GM11168 (cell line): ENCODE measurements at regions not wholly inside any gene's neighbourhood (a gene's known extent, or its start where the extent isn't known, plus 50 kb on each side); places are given as distances from the start of the nearest gene placed in this dataset.
"Not testable (repeated sequence)": the region's sequence is repeated elsewhere in the genome, so short reads cannot be mapped to it uniquely, and the experiment has no call there.

Experiments used
- in situ Hi-C: fragments of 300-500 bp; cut with MboI; formaldehyde crosslinking; loops from one replicate; pipeline ENCODE4 v1.12.0; 2022; ENCODE audit warnings: low sequenced_read_pairs; ENCODE audit not compliant: unreplicated experiment

- in situ Hi-C loops: no loop called here
Measured at GRCh38 chr5:159488516-159488915, 158.2 kb upstream of the IL12B start.

DNA sequence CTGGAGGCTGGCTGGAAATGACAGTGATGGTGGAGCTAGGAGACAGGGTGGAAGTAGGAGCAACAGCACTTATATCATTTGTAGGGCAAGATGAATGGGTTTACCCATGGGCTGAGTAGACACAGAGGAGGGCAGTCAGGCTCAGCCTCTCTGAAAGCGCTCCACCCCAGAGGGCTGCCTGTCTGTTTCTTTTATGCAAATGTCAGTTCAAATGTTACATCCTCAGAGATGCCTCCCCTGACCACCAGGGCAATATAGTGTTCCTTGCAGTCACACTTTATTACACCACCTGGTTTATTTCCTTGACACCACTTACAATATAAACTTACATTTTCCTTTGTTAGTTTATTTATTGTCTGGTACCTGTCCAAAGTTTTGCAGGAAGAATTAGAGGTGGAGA is 159.5 kb upstream of the IL12B start:
- in situ Hi-C loops: no loop called here

DNA sequence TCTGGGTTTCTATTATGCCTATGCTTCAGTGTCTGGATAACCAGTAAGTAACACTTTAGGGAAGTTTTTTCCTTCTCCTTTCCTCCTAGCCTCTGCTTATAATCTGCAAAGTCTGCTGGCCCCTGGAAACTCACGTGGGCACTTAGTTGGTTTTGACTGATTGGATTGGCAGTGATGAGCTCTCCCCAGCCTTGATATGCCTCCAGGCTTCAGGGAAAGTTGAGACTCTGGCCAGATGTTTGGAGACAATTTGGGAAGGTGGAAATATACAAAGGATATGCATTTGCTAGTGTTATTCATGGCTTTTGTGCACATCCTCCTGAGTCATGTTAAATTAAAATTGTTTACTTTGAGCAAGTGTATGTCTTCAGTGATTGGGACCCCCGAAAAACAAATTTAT is 160.2 kb upstream of the IL12B start:
- in situ Hi-C loops: no loop called here

DNA sequence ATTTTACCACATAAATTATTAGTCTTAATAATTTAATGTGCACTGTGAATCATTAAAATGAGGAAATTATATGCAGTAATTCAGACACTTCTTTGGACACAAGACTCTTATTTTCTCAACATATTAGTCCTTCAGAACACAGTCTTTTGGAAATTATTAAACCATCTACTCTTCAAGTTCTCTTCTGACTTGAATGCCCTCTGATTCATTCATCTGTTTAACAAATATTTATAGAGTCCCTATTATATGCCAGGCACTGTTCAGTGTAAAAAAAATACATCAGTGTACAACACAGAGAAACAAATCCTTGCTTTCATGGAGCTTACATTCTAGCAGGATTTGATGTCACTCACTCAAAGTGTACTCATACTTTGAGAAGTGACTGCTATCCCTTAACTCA is 163.4 kb upstream of the IL12B start:
- in situ Hi-C loops: no loop called here

DNA sequence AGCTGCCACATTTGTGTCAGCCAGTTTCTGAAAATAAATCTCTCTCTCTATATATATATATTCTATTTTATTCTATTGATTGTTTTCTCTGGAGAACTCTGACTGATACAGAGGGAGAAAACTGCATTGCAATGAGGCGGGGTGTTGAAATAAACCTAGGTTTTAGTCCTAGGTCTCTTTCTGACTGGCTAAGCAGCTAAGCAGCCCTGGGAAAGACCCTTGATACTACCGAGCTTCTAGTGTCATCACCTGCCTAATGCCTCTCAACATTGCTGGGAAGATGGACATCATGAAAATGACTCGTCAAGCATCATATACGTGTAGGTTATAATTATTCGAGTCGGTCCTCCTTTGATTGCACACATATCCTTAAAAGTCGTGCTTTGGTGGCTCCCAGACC is 166.5 kb upstream of the IL12B start:
- in situ Hi-C loops: no loop called here

DNA sequence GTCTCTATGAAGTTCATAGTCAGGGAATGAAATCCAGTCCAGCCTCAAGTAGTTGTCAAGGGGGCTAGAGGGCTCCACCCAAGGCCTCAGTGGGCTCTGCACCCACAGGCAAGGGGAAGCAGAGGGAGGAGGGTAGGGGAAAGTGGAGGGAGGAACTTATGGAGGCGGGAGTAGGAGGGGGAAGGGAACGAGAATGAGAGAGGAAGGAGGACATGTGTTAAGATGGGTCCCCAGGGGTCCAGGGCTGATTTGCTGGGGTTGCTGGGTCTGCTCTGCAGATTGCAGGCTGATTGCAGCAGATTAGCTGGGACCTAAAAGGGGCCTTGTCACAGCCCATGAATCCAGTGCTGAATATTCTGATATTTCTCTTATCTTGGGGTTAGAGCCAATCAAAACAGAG is 166.9 kb upstream of the IL12B start:
- in situ Hi-C loops: no loop called here

DNA sequence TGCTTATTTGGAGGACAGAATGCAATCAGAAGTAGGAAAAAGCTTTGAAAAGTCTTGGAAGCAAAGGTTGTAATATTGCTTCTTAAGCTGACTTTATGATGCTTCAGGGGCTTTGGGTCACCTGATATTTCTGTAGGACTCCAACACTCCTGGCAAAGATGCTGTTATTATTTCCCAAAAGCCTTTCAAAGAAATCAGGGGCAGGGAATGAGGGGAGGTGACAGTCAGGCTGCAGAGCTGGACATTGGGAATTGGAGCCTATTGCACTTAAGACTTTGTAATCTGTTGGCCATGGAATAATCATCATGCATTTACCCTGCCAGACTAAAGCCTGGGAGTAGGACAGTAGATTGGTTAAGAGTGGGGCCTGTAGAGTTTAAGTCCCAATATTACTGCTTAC is 168.3 kb upstream of the IL12B start:
- in situ Hi-C loops: no loop called here

DNA sequence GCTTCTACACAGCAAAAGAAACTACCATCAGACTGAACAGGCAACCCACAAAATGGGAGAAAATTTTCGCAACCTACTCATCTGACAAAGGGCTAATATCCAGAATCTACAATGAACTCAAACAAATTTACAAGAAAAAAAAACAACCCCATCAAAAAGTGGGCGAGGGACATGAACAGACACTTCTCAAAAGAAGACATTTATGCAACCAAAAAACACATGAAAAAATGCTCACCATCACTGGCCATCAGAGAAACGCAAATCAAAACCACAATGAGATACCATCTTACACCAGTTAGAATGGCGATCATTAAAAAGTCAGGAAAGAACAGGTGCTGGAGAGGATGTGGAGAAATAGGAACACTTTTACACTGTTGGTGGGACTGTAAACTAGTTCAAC is 171.8 kb upstream of the IL12B start:
- in situ Hi-C loops: not testable (repeated sequence)

- in situ Hi-C loops: no loop called here
Measured at GRCh38 chr5:159503236-159503635, 172.9 kb upstream of the IL12B start.

GRCh38 chr5:159504106-159504856 is 174.0 kb upstream of the IL12B start:
- in situ Hi-C loops: no loop called here

GRCh38 chr5:159504857-159505304 is 174.6 kb upstream of the IL12B start:
- in situ Hi-C loops: no loop called here

DNA sequence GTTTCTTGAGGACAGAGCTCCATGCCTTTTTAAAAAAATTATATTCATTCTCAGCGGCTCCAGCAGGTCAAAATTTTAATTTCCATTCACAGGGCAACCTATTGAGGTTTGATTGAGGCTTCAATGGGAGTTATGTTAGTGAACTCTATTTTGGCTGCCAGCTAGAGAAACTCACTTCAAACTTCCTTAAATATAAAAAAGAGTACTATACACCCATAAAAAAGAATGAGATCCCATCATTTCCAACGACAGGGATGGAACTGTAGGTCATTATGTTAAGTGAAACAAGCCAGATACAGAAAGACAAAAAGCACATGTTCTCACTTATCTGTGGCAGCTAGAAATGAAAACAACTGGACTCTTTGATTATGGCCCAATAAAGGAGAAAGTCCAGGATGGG is 176.8 kb upstream of the IL12B start:
- in situ Hi-C loops: no loop called here

DNA sequence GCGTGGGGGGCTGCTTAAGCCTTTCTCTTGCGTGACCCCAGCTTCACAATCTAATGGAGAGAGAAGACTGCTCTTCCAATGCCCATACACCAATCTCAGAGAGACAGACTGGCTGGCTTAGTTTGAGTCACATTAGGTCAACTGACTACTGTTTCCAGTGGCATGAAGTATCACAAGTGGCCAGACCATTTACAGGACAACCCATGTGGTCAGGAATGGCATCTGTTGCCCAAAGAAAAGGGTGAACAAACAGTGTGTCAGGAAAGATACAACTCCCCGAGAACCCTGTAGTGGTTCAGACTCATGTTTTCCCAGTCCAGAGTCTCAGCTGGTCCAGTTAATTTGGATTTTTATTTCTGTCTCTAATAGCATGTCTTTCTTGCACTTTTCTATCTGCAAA is 177.4 kb upstream of the IL12B start:
- in situ Hi-C loops: no loop called here

DNA sequence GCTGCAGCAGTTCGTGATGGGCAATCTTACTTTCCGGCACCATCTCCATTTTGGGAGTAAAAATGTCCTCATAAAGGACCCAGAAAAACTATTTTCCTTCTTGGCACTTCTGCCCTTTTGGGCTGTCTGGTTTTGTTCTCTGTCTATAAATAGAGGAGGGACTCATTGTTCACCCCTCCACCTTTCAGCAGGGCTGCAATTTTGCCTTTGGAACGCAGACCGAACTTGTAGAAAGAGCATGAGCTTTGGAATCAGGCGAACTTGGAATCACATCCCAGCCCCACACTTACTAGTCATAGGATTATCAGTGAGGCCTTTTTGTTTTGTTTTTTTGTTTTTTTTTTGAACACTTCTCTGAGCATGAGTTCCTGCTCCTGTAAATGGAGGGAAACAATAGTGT is 178.1 kb upstream of the IL12B start:
- in situ Hi-C loops: no loop called here

DNA sequence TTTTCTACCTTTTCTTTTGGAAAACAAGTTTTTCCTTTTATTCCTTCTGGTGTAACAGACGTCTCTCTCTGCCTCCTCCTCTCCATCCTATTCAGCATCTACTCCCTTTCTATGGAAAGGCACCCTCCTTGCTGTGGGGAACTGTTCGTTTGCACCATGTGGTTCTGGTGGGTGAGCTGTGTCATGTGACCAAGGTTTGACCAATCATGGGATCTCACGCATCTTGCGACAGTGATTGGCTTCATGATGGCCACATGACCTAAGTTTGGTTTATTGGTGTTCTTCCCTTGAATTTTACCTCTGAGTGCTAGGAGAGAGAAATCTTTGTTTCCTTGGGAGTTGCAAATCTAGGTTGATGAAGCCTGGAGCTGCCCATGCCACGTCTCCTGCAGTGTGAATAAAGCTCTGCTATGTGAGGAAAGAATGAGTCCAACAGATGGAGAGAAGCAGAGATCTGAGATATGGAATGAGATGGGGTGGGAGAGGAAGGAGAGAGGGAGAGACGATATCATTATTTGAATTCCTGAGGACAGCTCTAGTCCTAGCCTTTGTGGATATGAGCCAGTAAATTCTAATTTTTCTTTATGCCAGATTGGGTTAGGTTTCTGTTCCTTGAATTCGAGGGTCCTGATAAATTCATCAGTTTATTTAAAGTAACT is 178.8 kb upstream of the IL12B start:
- in situ Hi-C loops: no loop called here

DNA sequence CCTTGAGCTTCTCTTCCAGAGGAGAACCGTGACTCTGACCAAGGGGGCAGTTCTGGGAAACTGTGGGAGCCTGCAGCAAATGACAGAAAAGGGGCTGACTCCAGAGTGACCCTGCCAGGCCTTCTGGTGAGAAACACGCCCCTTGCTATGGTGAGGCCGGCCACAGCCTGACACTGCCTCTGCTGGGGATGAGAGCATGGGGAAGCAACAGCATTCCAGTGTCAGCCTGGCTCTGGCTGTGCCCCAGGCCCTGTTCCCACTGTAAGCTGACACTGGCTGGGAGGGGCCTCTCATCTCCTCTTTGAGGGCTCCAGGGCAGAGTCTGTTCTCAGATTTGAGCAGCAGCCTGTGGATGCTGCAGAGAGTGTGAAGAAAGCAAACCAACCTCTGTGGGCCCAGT is 180.0 kb upstream of the IL12B start:
- in situ Hi-C loops: no loop called here

DNA sequence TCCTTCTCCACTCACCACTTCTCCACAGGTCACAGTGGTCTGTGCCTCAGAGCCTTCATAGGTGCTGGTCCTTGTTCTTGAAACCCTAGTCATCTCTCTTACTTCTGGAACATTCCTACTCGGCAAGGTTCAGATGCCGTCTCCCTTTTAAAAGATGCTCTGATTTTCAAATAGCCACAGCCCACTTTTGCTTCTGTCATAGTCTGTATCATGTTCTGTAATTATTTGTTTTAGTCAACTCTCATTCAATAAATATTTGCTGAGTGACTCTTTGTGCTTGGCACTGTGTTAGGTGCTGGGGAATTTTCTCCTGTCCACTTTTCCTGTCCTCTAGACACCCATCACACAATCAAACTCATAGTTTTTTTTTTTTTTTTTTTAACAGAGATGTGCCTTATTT is 181.3 kb upstream of the IL12B start:
- in situ Hi-C loops: no loop called here

DNA sequence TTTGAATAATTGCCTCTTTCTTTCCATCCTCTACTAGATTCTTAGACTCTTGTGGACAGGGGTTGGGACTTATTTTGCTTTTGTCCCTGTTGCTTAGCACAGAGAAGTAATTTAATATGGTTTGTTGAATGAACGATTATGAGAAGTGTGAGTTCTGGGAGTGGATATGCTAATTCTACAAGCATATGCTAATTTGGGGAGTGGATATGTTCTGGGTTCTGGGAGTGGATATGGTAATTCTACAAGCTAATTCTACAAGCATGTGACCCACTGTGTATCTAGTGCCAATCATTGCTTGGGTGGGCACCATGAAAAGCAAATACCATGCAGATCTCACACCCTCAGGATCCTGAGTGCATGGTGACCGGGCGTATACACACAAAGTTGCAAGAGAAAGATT is 181.8 kb upstream of the IL12B start:
- in situ Hi-C loops: no loop called here

- in situ Hi-C loops: no loop called here
Measured at GRCh38 chr5:159514229-159514810, 184.0 kb upstream of the IL12B start.

DNA sequence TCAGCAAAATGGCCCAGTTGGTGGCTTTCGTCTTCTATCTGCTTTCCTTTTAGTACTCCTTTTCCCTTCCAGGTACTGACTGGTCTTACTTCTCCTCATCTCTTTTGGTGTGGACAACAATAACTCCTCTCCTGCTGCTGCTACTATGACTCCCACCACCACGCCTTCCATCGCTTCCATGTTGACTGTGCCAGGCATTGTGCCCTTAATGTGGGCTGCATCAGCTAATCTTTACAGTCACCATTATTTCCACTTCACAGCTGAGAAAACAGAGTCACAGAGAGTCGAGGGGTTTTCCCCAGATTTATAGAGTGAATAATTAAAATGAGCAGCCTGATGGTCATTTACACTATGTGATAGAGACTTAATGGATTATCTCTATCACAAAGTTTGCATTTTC is 184.9 kb upstream of the IL12B start:
- in situ Hi-C loops: no loop called here

- in situ Hi-C loops: no loop called here
Measured at GRCh38 chr5:159515909-159516415, 185.7 kb upstream of the IL12B start.
